K562 (cell line): ENCODE measurements at regions not wholly inside any gene's neighbourhood (a gene's known extent, or its start where the extent isn't known, plus 50 kb on each side); places are given as distances from the start of the nearest gene placed in this dataset.
A peak's percentile ranks its signal among the peaks of the same experiment; 100 is the strongest.

ENCODE experiments used
- ATAC-seq: fragments of 200-7000 bp; cut with Tn5 transposase; 3 replicates; pipeline ENCODE4 v1.9.1; 2020; ENCODE audit warnings: moderate library complexity
- BruUV-seq: library from RNA; stranded (reverse); fragments of 400-500 nt; replicated peaks from 2 replicates; lab custom pipeline; 2021; lab: Mats Ljungman, UMichigan
- CTCF ChIA-PET: fragments of 300-600 bp; formaldehyde crosslinking; extraction: SDS; loops from one replicate; lab custom pipeline; 2021; ENCODE audit warnings: low intra/inter-chr PET ratio; lab: Yijun Ruan, JAX
- POLR2A ChIA-PET: fragments of 300-600, 350-650 bp; sonication (Branson Sonifier 250); formaldehyde crosslinking; extraction: SDS; loops from one replicate; lab custom pipeline; 2021; ENCODE audit warnings: antibody characterized with exemption, inconsistent platforms; lab: Yijun Ruan, JAX
- DNase-seq, 4 experiments: peaks; one replicate each; pipeline versions ENCODE4 v3.0.0 to v3.0.0-alpha.2; 2011 to 2018; ENCODE audit warnings: low spot score in 3 of 4, mixed read lengths in 3 of 4; ENCODE audit errors: extremely low read depth in 1 of 4
- FAIRE-seq: peaks from 2 replicates; lab custom pipeline; 2011; peaks lifted over from hg19 to GRCh38; lab: Jason Lieb, UNC
- H2AFZ ChIP-seq: 2 replicates; pipeline ENCODE4 v1.6.0; 2011; ENCODE audit warnings: low read depth, low read length, control low read depth, inconsistent platforms
- H3K27ac ChIP-seq: fragments of 200-600 bp; 3 replicates; pipeline ENCODE4 v1.8.0; 2011; ENCODE audit warnings: low read depth, mild to moderate bottlenecking, control low read depth, inconsistent platforms, low read length, moderate library complexity, mixed read lengths; ENCODE audit errors: extremely low read depth
- H3K27me3 ChIP-seq, 2 experiments: fragments of 300-600 bp in 1 of 2; 2 replicates in 1 of 2; 3 replicates in 1 of 2; pipeline versions ENCODE4 v1.6.0 to v1.8.0; 2011; ENCODE audit warnings: inconsistent platforms in 2 of 2, low read length in 2 of 2, mild to moderate bottlenecking in 1 of 2, mixed read lengths in 1 of 2, moderate library complexity in 1 of 2; ENCODE audit not compliant: control insufficient read depth in 2 of 2, insufficient read depth in 2 of 2
- H3K36me3 ChIP-seq: fragments of 300-600 bp; 3 replicates; pipeline ENCODE4 v1.8.0; 2011; ENCODE audit warnings: mild to moderate bottlenecking, low read length, inconsistent platforms; ENCODE audit not compliant: control insufficient read depth, insufficient read depth
- H3K4me1 ChIP-seq, 2 experiments: fragments of 200-600 bp in 1 of 2; replicated peaks in 1 of 2; 2 replicates in 1 of 2; 3 replicates in 1 of 2; pipeline versions ENCODE4 v1.5.1 to v1.8.0; 2011; ENCODE audit warnings: inconsistent platforms in 2 of 2, low read length in 2 of 2, mild to moderate bottlenecking in 1 of 2, mixed read lengths in 1 of 2, moderate library complexity in 1 of 2; ENCODE audit not compliant: control insufficient read depth in 2 of 2, insufficient read depth in 2 of 2
- H3K4me2 ChIP-seq: 2 replicates; pipeline ENCODE4 v1.6.1; 2011; ENCODE audit warnings: low read length, control low read depth, inconsistent platforms, mixed read lengths; ENCODE audit not compliant: insufficient read depth
- H3K4me3 ChIP-seq: fragments of 200-600 bp; sonication (generic), shearing (Covaris generic); 2 replicates; pipeline ENCODE4 v1.5.1; 2016; ENCODE audit warnings: control low read depth, inconsistent platforms
- H3K79me2 ChIP-seq: fragments of 200-600 bp; 3 replicates; pipeline ENCODE4 v1.8.0; 2011; ENCODE audit warnings: low read length, inconsistent platforms; ENCODE audit not compliant: control insufficient read depth, insufficient read depth
- H3K9ac ChIP-seq, 2 experiments: 2 replicates each; pipeline versions ENCODE4 v1.6.0 to v1.6.1; 2011; ENCODE audit warnings: low read depth in 2 of 2, low read length in 2 of 2, control low read depth in 1 of 2, inconsistent platforms in 1 of 2, mild to moderate bottlenecking in 1 of 2, mixed read lengths in 1 of 2; ENCODE audit not compliant: insufficient read depth in 1 of 2
- H3K9me1 ChIP-seq: one replicate; pipeline ENCODE4 v1.6.0; 2011; ENCODE audit warnings: inconsistent platforms, mild to moderate bottlenecking, low read length, moderate library complexity; ENCODE audit not compliant: control insufficient read depth, insufficient read depth
- H3K9me3 ChIP-seq: replicated peaks from 2 replicates; pipeline ENCODE4 v1.5.1; 2011; ENCODE audit warnings: low read depth, low read length, inconsistent platforms; ENCODE audit not compliant: control insufficient read depth, insufficient read depth
- H4K20me1 ChIP-seq: replicated peaks from 2 replicates; pipeline ENCODE4 v1.6.1; 2011; ENCODE audit warnings: low read length, inconsistent platforms, mixed read lengths; ENCODE audit not compliant: control insufficient read depth, insufficient read depth
- CEBPG ChIP-seq, 3 experiments: fragments of 200-800 bp in 1 of 3; sonication (Bioruptor generic) in 1 of 3; sonication (generic) in 1 of 3; formaldehyde crosslinking in 1 of 3; IDR thresholded peaks in 2 of 3; conservative IDR thresholded peaks in 1 of 3; 2 replicates each; pipeline versions ENCODE4 v1.6.1 to v1.8.0; 2016 to 2022; ENCODE audit warnings: missing compliant biosample characterization in 2 of 3, missing genetic modification characterization in 2 of 3, mild to moderate bottlenecking in 1 of 3, missing genetic modification reagents in 1 of 3
- HDAC8 ChIP-seq: fragments of 450-650 bp; IDR thresholded peaks from 2 replicates; pipeline ENCODE4 v1.6.1; 2016; ENCODE audit warnings: mild to moderate bottlenecking, missing genetic modification characterization, moderate library complexity, missing compliant biosample characterization
- IRF1 ChIP-seq: sonication (generic); formaldehyde crosslinking; IDR thresholded peaks from 2 replicates; pipeline ENCODE4 v1.8.0; 2022; ENCODE audit warnings: missing genetic modification reagents, mild to moderate bottlenecking, borderline replicate concordance
- MEIS2 ChIP-seq: fragments of 450-650 bp; IDR thresholded peaks from 2 replicates; pipeline ENCODE4 v1.6.1; 2014; ENCODE audit warnings: mild to moderate bottlenecking; ENCODE audit not compliant: partially characterized antibody
- NCOA2 ChIP-seq, 2 experiments: fragments of 450-650 bp; IDR thresholded peaks; 2 replicates each; pipeline ENCODE4 v1.6.1; 2018; ENCODE audit warnings: mild to moderate bottlenecking in 2 of 2, moderate library complexity in 1 of 2; ENCODE audit not compliant: partially characterized antibody in 2 of 2
- RNF2 ChIP-seq: sonication (generic); IDR thresholded peaks from 2 replicates; pipeline ENCODE4 v1.6.1; 2016
- SMARCA4 ChIP-seq: fragments of 450-650 bp; IDR thresholded peaks from 2 replicates; pipeline ENCODE4 v1.6.1; 2016
- SMARCE1 ChIP-seq: fragments of 450-650 bp; IDR thresholded peaks from 2 replicates; pipeline ENCODE4 v1.7.1; 2016; ENCODE audit warnings: mild to moderate bottlenecking
- SP1 ChIP-seq: sonication (generic); formaldehyde crosslinking; IDR thresholded peaks from 2 replicates; pipeline ENCODE4 v1.8.1; 2022; ENCODE audit warnings: mild to moderate bottlenecking, missing genetic modification reagents
- ZNF23 ChIP-seq: fragments of 250-450 bp; sonication (Bioruptor Pico); IDR thresholded peaks from 2 replicates; pipeline ENCODE4 v1.4.0; 2020; ENCODE audit warnings: mild to moderate bottlenecking
- WGBS: fragments of 100-300 bp; shearing (Covaris generic); methylation state at CpG from one replicate; pipeline ENCODE4 v1.1.6; 2016; ENCODE audit warnings: low coverage, mixed read lengths; ENCODE audit not compliant: insufficient coverage; ENCODE audit errors: missing lambda C conversion rate; 5-methylcytosine and 5-hydroxymethylcytosine counted together
- in situ Hi-C: fragments of 300-500 bp; cut with MboI; formaldehyde crosslinking; loops from 4 replicates; pipeline ENCODE4 v1.15.0; 2018; ENCODE audit warnings: inconsistent platforms, mixed read lengths
- intact Hi-C: fragments of 100-400 bp; cut with micrococcal nuclease; formaldehyde crosslinking; loops from 2 replicates; pipeline ENCODE4 v1.14.2; 2022

GRCh38 chr6:92047860-92048259 is 1371.5 kb downstream of the EPHA7 start:
- Histone ChIP-seq H3K9me3 (peaks cover 2% of the 10 kb centered on the region), H3K27ac (no peak overlapping the region), H4K20me1 (no peaks in the 10 kb centered on the region)
- no TSS peak for BruUV-seq
- no peak for ATAC-seq
- intact Hi-C loops (no loop called here), in situ Hi-C loops (no loop called here)
- TF ChIP-seq SMARCE1 = no peak
- TF ChIP-seq SMARCA4 = no peak
- TF ChIP-seq NCOA2 (IDR thresholded peaks at IDR 0.05; ENCODE audit: partially characterized antibody in 2 of 2) = no peak
- TF ChIP-seq IRF1 (CRISPR knock-in tag) = no peak
- TF ChIP-seq, all 486 proteins: peak for 0
- whole genome bisulfite sequencing = 0% methylated on average over 4 of the region's 4 CpGs
- H3K4me3 ChIP-seq = no peak overlapping the region
- FAIRE-seq (no peak), DNase-seq (no peak)
- no peak overlapping the region for H3K4me2 ChIP-seq
- no peaks in the 10 kb centered on the region for H3K36me3 ChIP-seq
- no peaks in the 10 kb centered on the region for H3K4me1 ChIP-seq
- ChIA-PET POLR2A (no interaction called here), CTCF (no interaction called here)
- H3K27me3 ChIP-seq = no peaks in the 10 kb centered on the region
- H3K9me1 ChIP-seq = no peaks in the 10 kb centered on the region
- H2AFZ ChIP-seq = no peak overlapping the region
- H3K79me2 ChIP-seq = no peaks in the 10 kb centered on the region
- no peak overlapping the region for H3K9ac ChIP-seq

- WGBS = 1% methylated on average over 4 of the region's 4 CpGs
- TF ChIP-seq HDAC8 (tag) (no peak), ZNF23 (CRISPR knock-in tag) (no peak), CEBPG (CRISPR knock-in tag; IDR thresholded peaks at IDR 0.05) (no peak), CEBPG (tag; conservative IDR thresholded peaks at IDR 0.05 in 1 of 2, IDR thresholded peaks at IDR 0.05 in 1 of 2) (0 out of 4 replicates have a peak, but pooled peaks of 1 of the 2 experiments have one; percentile 0), MEIS2 (no peak), SP1 (CRISPR knock-in tag) (no peak), RNF2 (no peak)
- no peak for FAIRE-seq
- Histone ChIP-seq H3K27me3 (no peaks in the 10 kb centered on the region), H3K4me2 (no peak overlapping the region), H3K4me1 (no peaks in the 10 kb centered on the region), H3K4me3 (no peak overlapping the region), H3K9me3 (peaks cover 2% of the 10 kb centered on the region), H3K27ac (no peak overlapping the region), H3K36me3 (no peaks in the 10 kb centered on the region), H3K9me1 (no peaks in the 10 kb centered on the region), H3K79me2 (no peaks in the 10 kb centered on the region), H2AFZ (no peak overlapping the region), H4K20me1 (no peaks in the 10 kb centered on the region), H3K9ac (no peak overlapping the region)
- no peak for ATAC-seq
- in situ Hi-C loops (no loop called here), intact Hi-C loops (no loop called here)
- ChIA-PET POLR2A (interaction anchor here (0.7 kb wide), 1 partner anchor 79 kb away, joined by 3 read pairs; no protein-coding TSS in a partner anchor), CTCF (no interaction called here)
- no peak for DNase-seq
- BruUV-seq = no TSS peak
Observed at GRCh38 chr6:92047152-92047850, 1372.1 kb downstream of the EPHA7 start.
